NT2/D1 (cell line): ENCODE measurements at regions not wholly inside any gene's neighbourhood (a gene's known extent, or its start where the extent isn't known, plus 50 kb on each side); places are given as distances from the start of the nearest gene placed in this dataset.

ENCODE experiments used
- DNase-seq: peaks from one replicate; pipeline ENCODE4 v3.0.0-alpha.2; 2011; ENCODE audit warnings: low read depth, low spot score
- H3K27me3 ChIP-seq: 2 replicates; pipeline ENCODE4 v1.6.0; 2011; ENCODE audit warnings: mild to moderate bottlenecking; ENCODE audit not compliant: insufficient read length, insufficient read depth
- H3K36me3 ChIP-seq: 2 replicates; pipeline ENCODE4 v1.6.1; 2011; ENCODE audit warnings: mild to moderate bottlenecking, low read length, mixed read lengths; ENCODE audit not compliant: insufficient read depth, insufficient read length
- H3K4me1 ChIP-seq: 2 replicates; pipeline ENCODE4 v1.5.1; 2011; ENCODE audit not compliant: insufficient read depth, insufficient read length
- H3K4me3 ChIP-seq: 2 replicates; pipeline ENCODE4 v1.5.1; 2011; ENCODE audit warnings: low read depth; ENCODE audit not compliant: insufficient read length
- H3K9ac ChIP-seq: 2 replicates; pipeline ENCODE4 v1.6.0; 2011; ENCODE audit warnings: low read depth; ENCODE audit not compliant: insufficient read length
- H3K9me3 ChIP-seq: 2 replicates; pipeline ENCODE4 v1.5.1; 2011; ENCODE audit warnings: mild to moderate bottlenecking, low read length; ENCODE audit not compliant: insufficient read depth
- SUZ12 ChIP-seq: IDR thresholded peaks from 2 replicates; pipeline ENCODE4 v1.6.1; 2011; ENCODE audit not compliant: insufficient read length, insufficient read depth; ENCODE audit errors: extremely low read depth
- YY1 ChIP-seq: IDR thresholded peaks from 2 replicates; pipeline ENCODE4 v1.6.1; 2011; ENCODE audit not compliant: insufficient read length, insufficient read depth
- ZNF274 ChIP-seq: IDR thresholded peaks from 2 replicates; pipeline ENCODE4 v1.6.1; 2011; ENCODE audit warnings: mild to moderate bottlenecking, low read depth, low read length

DNA sequence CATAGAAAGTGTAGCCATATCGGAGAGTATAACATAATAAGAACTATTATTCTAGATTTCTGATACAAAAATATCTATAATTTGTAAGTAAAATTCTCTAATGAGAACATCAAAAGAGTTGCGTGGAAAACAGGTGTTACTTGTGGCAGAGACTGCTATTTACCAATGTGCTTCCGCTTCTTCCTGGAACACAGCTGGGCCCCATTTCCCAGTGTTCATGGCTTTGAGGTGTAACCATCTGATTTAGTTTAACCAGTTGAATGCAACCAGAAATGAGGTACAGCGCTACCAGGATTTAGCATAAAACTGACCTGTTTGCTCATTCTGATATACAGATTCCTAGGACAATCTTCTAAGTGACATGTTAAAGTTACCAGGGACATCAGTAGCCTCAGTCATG, 1055.2 kb downstream of the IGSF11 start:
- no peak for TF ChIP-seq ZNF274
- TF ChIP-seq SUZ12: no peak
- no peak for TF ChIP-seq YY1

DNA sequence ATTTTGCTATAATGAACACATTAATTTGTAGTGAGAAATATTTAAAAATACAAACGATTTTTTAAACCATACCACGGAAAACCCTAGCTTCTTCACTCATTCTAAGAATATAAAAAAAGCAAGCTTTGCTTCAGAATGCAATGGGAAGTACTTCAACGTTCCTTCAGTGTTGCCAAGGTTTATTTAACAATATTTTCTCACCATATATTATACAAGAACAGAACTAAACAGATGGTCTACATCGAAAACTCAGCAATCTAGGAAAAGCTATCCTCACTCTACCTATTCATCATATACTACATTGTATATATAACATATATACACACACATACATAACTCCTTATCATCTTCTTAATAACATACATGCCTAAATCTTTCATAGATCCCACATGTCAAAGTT, 1047.4 kb downstream of the IGSF11 start:
- Histone ChIP-seq H3K27me3 (no peaks in the 10 kb centered on the region), H3K9me3 (no peaks in the 10 kb centered on the region), H3K4me1 (no peaks in the 10 kb centered on the region), H3K9ac (no peak overlapping the region), H3K36me3 (no peaks in the 10 kb centered on the region), H3K4me3 (no peak overlapping the region)
- TF ChIP-seq ZNF274: no peak
- TF ChIP-seq YY1: no peak
- TF ChIP-seq SUZ12: no peak
- DNase-seq: no peak

More for the DNA sequence above, 1055.2 kb downstream of the IGSF11 start:
- Histone ChIP-seq H3K36me3 (no peaks in the 10 kb centered on the region), H3K27me3 (no peaks in the 10 kb centered on the region), H3K4me3 (no peak overlapping the region), H3K4me1 (no peaks in the 10 kb centered on the region), H3K9ac (no peak overlapping the region), H3K9me3 (no peaks in the 10 kb centered on the region)
- DNase-seq: no peak

DNA sequence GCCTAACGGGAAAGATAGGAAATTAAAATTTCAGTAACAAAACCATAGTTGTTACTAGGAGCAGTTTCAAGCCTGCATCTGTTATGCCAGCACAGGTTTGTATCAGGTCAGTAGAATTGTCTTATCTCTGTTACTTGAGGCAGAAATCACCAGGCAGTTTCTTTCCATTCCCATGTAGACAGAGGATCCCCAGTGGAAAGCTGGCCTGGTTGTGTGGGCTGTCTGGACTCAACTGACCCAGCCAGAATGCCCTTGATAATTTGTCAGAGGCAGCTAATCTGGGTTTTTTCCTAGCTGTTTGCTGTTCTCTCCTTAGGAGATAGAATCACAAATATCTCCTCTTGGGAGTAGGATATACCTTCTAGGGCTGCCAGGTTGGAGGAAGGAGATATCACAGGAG, 1044.7 kb downstream of the IGSF11 start:
- Histone ChIP-seq H3K9me3 (no peaks in the 10 kb centered on the region), H3K36me3 (no peaks in the 10 kb centered on the region), H3K27me3 (peaks cover 6% of the 10 kb centered on the region), H3K4me3 (no peak overlapping the region), H3K9ac (no peak overlapping the region), H3K4me1 (no peaks in the 10 kb centered on the region)
- TF ChIP-seq YY1 (no peak), ZNF274 (no peak), SUZ12 (no peak)
- no peak for DNase-seq

DNA sequence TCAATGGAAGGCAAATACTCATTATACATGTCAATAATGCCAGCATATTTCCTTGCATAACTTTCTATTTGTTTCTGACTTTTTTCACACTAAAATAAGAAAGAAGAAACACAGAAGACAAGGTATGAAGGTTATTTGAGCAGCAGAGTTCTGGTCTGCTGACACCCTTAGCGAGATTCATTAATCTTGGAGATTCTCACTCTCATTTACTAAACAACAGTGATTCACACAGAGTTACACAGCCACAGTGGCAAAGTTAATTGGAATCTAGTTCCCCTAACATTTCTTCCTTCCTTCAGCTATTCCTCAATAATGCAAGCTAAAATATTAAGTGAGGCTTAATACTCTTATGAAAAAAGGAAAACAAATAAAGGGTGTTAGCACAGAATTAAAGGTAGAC, 1044.0 kb downstream of the IGSF11 start:
- no peak overlapping the region for H3K9ac ChIP-seq
- no peaks in the 10 kb centered on the region for H3K36me3 ChIP-seq
- TF ChIP-seq YY1 (no peak), ZNF274 (no peak)
- no peak for DNase-seq
- no peak overlapping the region for H3K4me3 ChIP-seq
- peaks cover 11% of the 10 kb centered on the region for H3K27me3 ChIP-seq
- H3K4me1 ChIP-seq: no peaks in the 10 kb centered on the region
- no peaks in the 10 kb centered on the region for H3K9me3 ChIP-seq

DNA sequence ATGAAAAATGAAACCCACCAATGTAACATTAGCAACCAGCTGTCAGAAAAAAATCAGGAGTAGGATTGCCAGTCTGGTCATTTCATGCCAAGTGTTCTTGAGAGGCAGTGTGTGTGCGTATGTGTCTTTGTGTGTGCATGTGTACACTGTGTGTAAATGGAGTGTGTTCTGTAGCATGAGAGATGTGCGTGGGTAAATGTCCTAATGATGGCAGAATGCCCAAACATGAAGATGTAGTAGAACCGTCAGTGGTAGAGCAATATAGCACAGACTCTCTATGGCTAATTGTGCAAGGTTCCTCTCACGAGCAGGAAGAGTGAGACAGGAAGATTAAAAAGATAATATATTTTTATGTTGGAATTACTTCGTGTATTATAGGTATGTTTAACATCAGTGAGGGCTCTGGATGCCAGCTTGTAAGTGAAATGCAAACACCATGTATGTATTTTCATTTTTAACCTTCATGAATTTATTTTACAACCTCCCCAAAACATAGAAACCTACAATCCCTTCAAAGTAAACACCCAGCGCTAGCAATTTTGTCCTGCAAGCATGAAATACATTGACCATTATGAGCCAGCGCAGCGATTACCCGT, 1038.7 kb downstream of the IGSF11 start:
- no peak for TF ChIP-seq ZNF274
- TF ChIP-seq YY1: no peak
- TF ChIP-seq SUZ12: no peak
- Histone ChIP-seq H3K9ac (no peak overlapping the region), H3K4me3 (no peak overlapping the region), H3K36me3 (no peaks in the 10 kb centered on the region), H3K4me1 (no peaks in the 10 kb centered on the region), H3K9me3 (no peaks in the 10 kb centered on the region), H3K27me3 (peaks cover 29% of the 10 kb centered on the region)
- no peak for DNase-seq

DNA sequence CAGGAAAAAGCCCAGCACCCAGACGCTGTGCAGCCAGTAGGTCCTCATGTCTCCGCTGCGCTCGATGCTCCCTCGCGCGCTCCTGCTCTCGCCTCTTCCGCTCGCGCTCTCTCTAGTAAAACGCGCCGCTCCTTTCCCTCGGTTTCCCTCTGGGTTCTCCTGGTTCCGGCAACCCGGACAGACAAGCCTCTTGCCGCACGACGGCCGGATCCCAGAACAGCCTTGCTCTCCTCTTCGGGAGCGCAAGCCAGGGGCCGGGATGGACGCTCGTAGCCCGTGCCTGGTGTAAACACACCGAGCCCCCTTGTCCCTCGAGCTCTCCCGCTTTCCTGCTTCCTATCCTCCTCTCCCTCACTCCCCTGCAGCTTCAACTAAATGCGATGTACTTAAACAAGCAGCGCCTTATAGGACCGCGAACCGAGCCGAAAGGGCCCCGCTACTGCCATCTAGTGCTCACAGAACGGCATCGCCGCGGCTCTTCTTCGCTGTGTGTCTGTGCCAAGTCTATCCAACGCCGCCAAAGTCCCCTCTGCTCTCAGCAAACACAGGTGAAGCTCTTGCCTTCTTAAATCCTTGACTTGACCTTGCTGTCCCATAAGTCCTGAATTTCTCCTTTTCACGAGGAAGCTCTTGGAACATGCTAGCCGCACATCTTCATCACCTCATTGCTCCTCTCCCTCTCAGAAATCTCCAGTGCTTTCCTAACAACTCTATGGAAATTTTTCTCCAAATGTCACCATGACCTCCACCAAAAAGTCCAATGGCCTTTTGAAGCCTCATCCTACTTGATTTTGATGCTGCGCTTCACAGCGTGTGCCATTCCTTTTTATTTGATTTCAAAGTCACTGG, 1037.2 kb downstream of the IGSF11 start:
- Histone ChIP-seq H3K27me3 (peaks cover 29% of the 10 kb centered on the region), H3K4me1 (no peaks in the 10 kb centered on the region), H3K36me3 (no peaks in the 10 kb centered on the region), H3K4me3 (peak overlapping the region; percentile 69), H3K9me3 (no peaks in the 10 kb centered on the region), H3K9ac (peak overlapping the region; percentile 88)
- TF ChIP-seq ZNF274: no peak
- TF ChIP-seq SUZ12: no peak
- no peak for TF ChIP-seq YY1
- DNase-seq: peak; percentile 84

DNA sequence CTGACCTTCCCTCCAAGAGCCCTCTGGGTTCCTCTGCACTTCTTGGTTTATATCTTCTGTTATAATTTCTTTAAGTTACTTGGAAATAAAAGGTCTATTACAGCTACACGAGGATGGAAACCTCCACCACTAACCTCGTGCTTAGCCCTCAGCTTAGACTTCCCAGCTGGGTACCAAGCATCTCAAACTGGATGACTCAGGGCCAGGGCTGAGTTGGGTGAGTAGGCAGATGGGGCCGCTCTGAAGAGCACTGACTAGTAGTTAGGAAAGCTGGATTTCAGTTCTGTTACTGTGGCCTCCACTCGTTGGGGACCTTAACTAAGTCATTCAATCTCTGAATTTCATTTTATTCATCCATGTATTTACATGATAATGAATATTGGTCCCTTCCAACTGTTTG, 1036.6 kb downstream of the IGSF11 start:
- Histone ChIP-seq H3K4me3 (no peak overlapping the region), H3K36me3 (no peaks in the 10 kb centered on the region), H3K4me1 (no peaks in the 10 kb centered on the region), H3K27me3 (peaks cover 29% of the 10 kb centered on the region), H3K9me3 (no peaks in the 10 kb centered on the region), H3K9ac (no peak overlapping the region)
- no peak for DNase-seq
- TF ChIP-seq YY1 (no peak), ZNF274 (no peak), SUZ12 (no peak)
